Small intestine (tissue), 7 donors: ENCODE measurements at regions not wholly inside any gene's neighbourhood (a gene's known extent, or its start where the extent isn't known, plus 50 kb on each side); places are given as distances from the start of the nearest gene placed in this dataset.

ENCODE experiments used
- DNase-seq, 2 donors: peaks; one replicate each; pipeline versions ENCODE4 v3.0.0 to v3.0.0-alpha.2; 2013
- FAIRE-seq: peaks from 2 replicates; lab custom pipeline; 2012; peaks lifted over from hg19 to GRCh38; lab: Jason Lieb, UNC
- H3K27ac ChIP-seq, 3 donors: one replicate each; pipeline ENCODE4 v1.5.1; 2013; ENCODE audit warnings: low read length in 2 of 3, mild to moderate bottlenecking in 2 of 3, control low read depth in 1 of 3, inconsistent platforms in 1 of 3, low read depth in 1 of 3, moderate library complexity in 1 of 3
- H3K27me3 ChIP-seq, 3 donors: one replicate each; pipeline ENCODE4 v1.6.1; 2013; ENCODE audit warnings: low read length in 3 of 3, inconsistent platforms in 1 of 3; ENCODE audit not compliant: control insufficient read depth in 3 of 3, insufficient read depth in 3 of 3
- H3K36me3 ChIP-seq, 3 donors: one replicate each; pipeline ENCODE4 v1.6.1; 2013; ENCODE audit warnings: low read length in 3 of 3, inconsistent platforms in 1 of 3, low read depth in 1 of 3, mild to moderate bottlenecking in 1 of 3, moderate library complexity in 1 of 3; ENCODE audit not compliant: control insufficient read depth in 3 of 3, insufficient read depth in 2 of 3
- H3K4me1 ChIP-seq, 3 donors: one replicate each; pipeline ENCODE4 v1.6.1; 2013; ENCODE audit warnings: low read length in 2 of 3, inconsistent platforms in 1 of 3, low read depth in 1 of 3, mild to moderate bottlenecking in 1 of 3, moderate library complexity in 1 of 3; ENCODE audit not compliant: control insufficient read depth in 3 of 3, insufficient read depth in 2 of 3
- H3K4me3 ChIP-seq, 3 donors: one replicate each; pipeline ENCODE4 v1.5.1; 2013; ENCODE audit warnings: low read length in 3 of 3, control low read depth in 1 of 3, inconsistent platforms in 1 of 3, low read depth in 1 of 3, mild to moderate bottlenecking in 1 of 3, moderate library complexity in 1 of 3
- H3K9me3 ChIP-seq, 2 donors: one replicate each; pipeline ENCODE4 v1.6.1; 2013; ENCODE audit warnings: low read depth in 1 of 2, low read length in 1 of 2; ENCODE audit not compliant: control insufficient read depth in 2 of 2, insufficient read depth in 1 of 2
- WGBS, 3 donors: extraction: QIAGEN DNeasy Blood & Tissue Kit; methylation state at CpG; one replicate each; pipeline ENCODE4 v1.1.7; 2013; 5-methylcytosine and 5-hydroxymethylcytosine counted together
- donor health status: healthy with polysubstance abuse.
- donor health status: control.
- donor health status: control.
- donor health status: Bipolar disorder and iron deficiency.
- donor health status: healthy.

- Histone ChIP-seq H3K36me3 (no peaks in the 10 kb centered on the region), H3K27me3 (no peaks in the 10 kb centered on the region), H3K4me1 (no peaks in the 10 kb centered on the region), H3K27ac (no peak overlapping the region), H3K9me3 (peaks cover 0 to 3% of the 10 kb centered on the region in 2 donors), H3K4me3 (no peak overlapping the region)
- DNase-seq: no peak
- no peak for FAIRE-seq
- 82 to 86% (median 85%) methylated on average over 4 of the region's 4 CpGs for WGBS, 3 donors
These were observed 335.7 kb upstream of the HTR2A start for GRCh38 chr13:47232516-47232915.

- Histone ChIP-seq H3K27me3 (no peaks in the 10 kb centered on the region), H3K4me3 (no peak overlapping the region), H3K4me1 (no peaks in the 10 kb centered on the region), H3K36me3 (no peaks in the 10 kb centered on the region), H3K27ac (no peak overlapping the region), H3K9me3 (peaks cover 0 to 3% of the 10 kb centered on the region in 2 donors)
- 65 to 79% (median 68%) methylated on average over 2 of the region's 2 CpGs for WGBS, 3 donors
- DNase-seq (no peak), FAIRE-seq (no peak)
These were observed 333.3 kb upstream of the HTR2A start for GRCh38 chr13:47230155-47230554.

GRCh38 chr13:47226516-47226915 is 329.7 kb upstream of the HTR2A start:
- no peak for DNase-seq
- H3K36me3 ChIP-seq: no peaks in the 10 kb centered on the region
- H3K27me3 ChIP-seq: no peaks in the 10 kb centered on the region
- no peak overlapping the region for H3K4me3 ChIP-seq
- H3K4me1 ChIP-seq: no peaks in the 10 kb centered on the region
- H3K9me3 ChIP-seq: peaks cover 0 to 3% of the 10 kb centered on the region in 2 donors
- FAIRE-seq: no peak
- H3K27ac ChIP-seq: no peak overlapping the region

GRCh38 chr13:47220453-47221140 is 323.7 kb upstream of the HTR2A start:
- WGBS, 3 donors: 66 to 78% (median 67%) methylated on average over 3 of the region's 3 CpGs
- FAIRE-seq: no peak
- Histone ChIP-seq H3K4me3 (no peak overlapping the region), H3K27me3 (no peaks in the 10 kb centered on the region), H3K36me3 (no peaks in the 10 kb centered on the region), H3K27ac (no peak overlapping the region), H3K9me3 (peaks cover 0 to 2% of the 10 kb centered on the region in 2 donors), H3K4me1 (no peaks in the 10 kb centered on the region)
- no peak for DNase-seq

GRCh38 chr13:47218611-47219010 is 321.8 kb upstream of the HTR2A start:
- Histone ChIP-seq H3K27ac (no peak overlapping the region), H3K36me3 (no peaks in the 10 kb centered on the region), H3K9me3 (peaks cover 0 to 2% of the 10 kb centered on the region in 2 donors), H3K4me1 (no peaks in the 10 kb centered on the region), H3K4me3 (no peak overlapping the region), H3K27me3 (no peaks in the 10 kb centered on the region)
- no peak for FAIRE-seq
- DNase-seq: no peak
- WGBS, 3 donors: 84 to 91% (median 90%) methylated on average over 2 of the region's 2 CpGs

- no peak for DNase-seq
- Histone ChIP-seq H3K27me3 (no peaks in the 10 kb centered on the region), H3K4me1 (no peaks in the 10 kb centered on the region), H3K36me3 (no peaks in the 10 kb centered on the region), H3K4me3 (no peak overlapping the region), H3K9me3 (peaks cover 0 to 2% of the 10 kb centered on the region in 2 donors), H3K27ac (no peak overlapping the region)
- 61 to 77% (median 74%) methylated on average over 2 of the region's 2 CpGs for WGBS, 3 donors
- no peak for FAIRE-seq
These were observed 319.4 kb upstream of the HTR2A start for GRCh38 chr13:47216176-47216822.

GRCh38 chr13:47215736-47216135 is 318.9 kb upstream of the HTR2A start:
- DNase-seq (no peak), FAIRE-seq (no peak)
- no peak overlapping the region for H3K27ac ChIP-seq
- no peaks in the 10 kb centered on the region for H3K27me3 ChIP-seq
- no peak overlapping the region for H3K4me3 ChIP-seq
- no peaks in the 10 kb centered on the region for H3K4me1 ChIP-seq
- H3K36me3 ChIP-seq: no peaks in the 10 kb centered on the region
- peaks cover 0 to 2% of the 10 kb centered on the region in 2 donors for H3K9me3 ChIP-seq
- WGBS, 3 donors: 80 to 91% (median 84%) methylated on average over 2 of the region's 2 CpGs

GRCh38 chr13:47213047-47213446 is 316.2 kb upstream of the HTR2A start:
- FAIRE-seq (no peak), DNase-seq (no peak)
- WGBS, 3 donors: 89 to 93% (median 91%) methylated on average over 3 of the region's 3 CpGs
- no peaks in the 10 kb centered on the region for H3K4me1 ChIP-seq
- no peak overlapping the region for H3K4me3 ChIP-seq
- H3K27me3 ChIP-seq: no peaks in the 10 kb centered on the region
- H3K9me3 ChIP-seq: no peaks in the 10 kb centered on the region
- no peak overlapping the region for H3K27ac ChIP-seq
- no peaks in the 10 kb centered on the region for H3K36me3 ChIP-seq
